Naive thymus-derived CD4-positive, alpha-beta T cell (primary cell): ENCODE measurements at regions not wholly inside any gene's neighbourhood (a gene's known extent, or its start where the extent isn't known, plus 50 kb on each side); places are given as distances from the start of the nearest gene placed in this dataset.

ENCODE experiments used
- ATAC-seq: fragments of 150-1000 bp; cut with Tn5 transposase; 2 replicates; pipeline ENCODE4 v1.10.0; 2021; ENCODE audit warnings: mild to moderate bottlenecking, moderate library complexity
- CTCF ChIA-PET: fragments of 350-600 bp; sonication (Branson Sonifier 250); formaldehyde crosslinking; loops from one replicate; lab custom pipeline; 2021; ENCODE audit warnings: antibody characterized with exemption; lab: Charles Lee
- POLR2A ChIA-PET: fragments of 350-600 bp; sonication (Branson Sonifier 250); formaldehyde crosslinking; loops from one replicate; lab custom pipeline; 2021; ENCODE audit warnings: antibody characterized with exemption, inconsistent platforms; lab: Charles Lee
- DNase-seq, 9 donors: peaks; one replicate each; pipeline versions ENCODE4 v3.0.0 to v3.0.0-alpha.2; 2020 to 2022; ENCODE audit warnings: mixed read lengths in 1 of 9
- H3K27ac ChIP-seq: one replicate; pipeline ENCODE4 v1.7.0; 2013; ENCODE audit warnings: mild to moderate bottlenecking, low read depth, low read length, moderate library complexity
- H3K27me3 ChIP-seq, 2 donors: one replicate each; pipeline ENCODE4 v1.7.0; 2013; ENCODE audit warnings: low read length in 2 of 2, mild to moderate bottlenecking in 2 of 2, moderate library complexity in 2 of 2; ENCODE audit not compliant: control insufficient read depth in 2 of 2, insufficient read depth in 2 of 2
- H3K36me3 ChIP-seq, 3 experiments: 1 replicate in 2 of 3; 2 replicates in 1 of 3; pipeline ENCODE4 v1.7.0; 2013; ENCODE audit warnings: low read length in 3 of 3, mild to moderate bottlenecking in 3 of 3, moderate library complexity in 1 of 3; ENCODE audit not compliant: insufficient read depth in 3 of 3, control insufficient read depth in 2 of 3
- H3K4me1 ChIP-seq, 2 donors: one replicate each; pipeline ENCODE4 v1.7.0; 2013; ENCODE audit warnings: low read length in 2 of 2, mild to moderate bottlenecking in 2 of 2, moderate library complexity in 1 of 2; ENCODE audit not compliant: control insufficient read depth in 2 of 2, insufficient read depth in 2 of 2
- H3K4me3 ChIP-seq: 2 replicates; pipeline ENCODE4 v1.7.0; 2013; ENCODE audit warnings: mild to moderate bottlenecking, low read length
- H3K9me3 ChIP-seq, 3 experiments: 1 replicate in 2 of 3; 2 replicates in 1 of 3; pipeline ENCODE4 v1.7.0; 2013; ENCODE audit warnings: low read length in 3 of 3; ENCODE audit not compliant: control insufficient read depth in 2 of 3
- H3K27ac Mint-ChIP-seq, 9 donors: one replicate each; pipeline ENCODE4 v1.8.0; 2020 to 2022; ENCODE audit warnings: mixed read lengths in 9 of 9, mild to moderate bottlenecking in 8 of 9, moderate library complexity in 5 of 9, inconsistent platforms in 2 of 9
- H3K27me3 Mint-ChIP-seq, 5 donors: one replicate each; pipeline ENCODE4 v1.8.0; 2021 to 2022; ENCODE audit warnings: mixed read lengths in 5 of 5, mild to moderate bottlenecking in 1 of 5
- H3K36me3 Mint-ChIP-seq, 5 donors: one replicate each; pipeline ENCODE4 v1.8.0; 2020 to 2022; ENCODE audit warnings: mixed read lengths in 5 of 5, mild to moderate bottlenecking in 3 of 5, inconsistent platforms in 1 of 5
- H3K4me1 Mint-ChIP-seq, 7 donors: one replicate each; pipeline ENCODE4 v1.8.0; 2020 to 2022; ENCODE audit warnings: mixed read lengths in 7 of 7, mild to moderate bottlenecking in 3 of 7, inconsistent platforms in 1 of 7
- H3K4me3 Mint-ChIP-seq, 10 donors: one replicate each; pipeline ENCODE4 v1.8.0; 2020 to 2022; ENCODE audit warnings: mild to moderate bottlenecking in 10 of 10, mixed read lengths in 10 of 10, moderate library complexity in 6 of 10, inconsistent platforms in 2 of 10
- H3K9me3 Mint-ChIP-seq, 11 donors: one replicate each; pipeline ENCODE4 v1.8.0; 2020 to 2022; ENCODE audit warnings: mixed read lengths in 11 of 11, mild to moderate bottlenecking in 4 of 11, inconsistent platforms in 1 of 11, moderate library complexity in 1 of 11
- intact Hi-C, 2 donors: fragments of 100-400 bp; cut with micrococcal nuclease; formaldehyde crosslinking; loops; one replicate each; pipeline ENCODE4 v1.15.1; 2023

DNA sequence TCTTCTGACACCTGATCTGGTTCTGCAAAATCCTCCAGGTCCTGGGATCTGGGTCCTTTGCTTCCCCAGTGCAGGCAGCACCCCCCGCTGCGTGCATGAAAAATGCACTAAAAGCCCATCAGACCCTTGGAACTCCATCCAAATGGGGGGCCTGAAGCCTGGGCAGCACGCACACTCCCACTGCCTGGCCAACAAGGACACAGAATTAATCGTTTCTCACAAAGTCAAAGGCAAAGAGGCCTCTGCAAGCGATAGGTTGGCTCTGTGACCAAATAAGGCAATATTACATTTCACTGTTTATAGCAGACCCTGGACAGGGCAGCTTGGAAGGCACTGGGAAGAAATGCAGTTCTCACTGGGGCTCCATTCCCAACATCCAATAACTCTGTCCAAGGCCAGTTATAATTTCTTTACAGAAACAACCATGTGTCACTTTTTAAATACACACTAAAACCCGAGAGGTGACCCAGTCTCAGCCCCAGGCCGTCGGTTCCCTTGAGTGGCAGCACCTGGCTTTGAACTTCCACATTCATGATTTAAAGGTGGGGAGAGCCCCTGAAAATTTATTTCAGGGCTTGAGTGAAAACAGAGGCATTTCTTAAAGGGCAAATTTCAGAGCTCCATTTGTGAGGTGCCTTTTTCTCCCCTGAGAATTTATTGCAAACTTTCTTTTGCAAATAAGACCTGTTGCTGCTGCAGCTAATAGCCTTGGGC is 114.4 kb upstream of the ANO1 start:
- H3K27me3 Mint-ChIP-seq, result peaks cover 0 to 13% (median 6%) of the 10 kb centered on the region in 5 donors

GRCh38 chr11:69964247-69964643 is 113.9 kb upstream of the ANO1 start:
- Histone ChIP-seq H3K4me1 (no peaks in the 10 kb centered on the region), H3K9me3 (peaks cover 0 to 3% (median 0%) of the 10 kb centered on the region in 3 experiments), H3K36me3 (no peaks in the 10 kb centered on the region), H3K4me3 (no peak overlapping the region), H3K27me3 (no peaks in the 10 kb centered on the region), H3K27ac (no peak overlapping the region)
- ATAC-seq, result no peak
- Mint-ChIP-seq H3K36me3 (peaks cover 0 to 4% (median 4%) of the 10 kb centered on the region in 5 donors), H3K4me1 (peaks cover 0 to 1% (median 0%) of the 10 kb centered on the region in 7 donors), H3K27me3 (peaks cover 0 to 15% (median 6%) of the 10 kb centered on the region in 5 donors), H3K4me3 (no peak overlapping the region), H3K27ac (no peak overlapping the region), H3K9me3 (peaks cover 0 to 18% (median 4%) of the 10 kb centered on the region in 11 donors)
- no peak for DNase-seq
- intact Hi-C loops, result no loop called here
- ChIA-PET CTCF (no interaction called here), POLR2A (no interaction called here)

More for the DNA sequence above, 114.4 kb upstream of the ANO1 start:
- intact Hi-C loops, result no loop called here
- Histone ChIP-seq H3K4me1 (no peaks in the 10 kb centered on the region), H3K9me3 (peaks cover 0 to 7% (median 0%) of the 10 kb centered on the region in 3 experiments), H3K27me3 (no peaks in the 10 kb centered on the region), H3K27ac (no peak overlapping the region), H3K4me3 (no peak overlapping the region), H3K36me3 (no peaks in the 10 kb centered on the region)
- Mint-ChIP-seq H3K27ac (no peak overlapping the region), H3K4me1 (no peaks in the 10 kb centered on the region), H3K9me3 (peaks cover 0 to 24% (median 4%) of the 10 kb centered on the region in 11 donors), H3K4me3 (no peak overlapping the region), H3K36me3 (peaks cover 0 to 4% (median 4%) of the 10 kb centered on the region in 5 donors)
- DNase-seq, result no peak
- POLR2A ChIA-PET, result no interaction called here
- no peak for ATAC-seq
- CTCF ChIA-PET, result no interaction called here

DNA sequence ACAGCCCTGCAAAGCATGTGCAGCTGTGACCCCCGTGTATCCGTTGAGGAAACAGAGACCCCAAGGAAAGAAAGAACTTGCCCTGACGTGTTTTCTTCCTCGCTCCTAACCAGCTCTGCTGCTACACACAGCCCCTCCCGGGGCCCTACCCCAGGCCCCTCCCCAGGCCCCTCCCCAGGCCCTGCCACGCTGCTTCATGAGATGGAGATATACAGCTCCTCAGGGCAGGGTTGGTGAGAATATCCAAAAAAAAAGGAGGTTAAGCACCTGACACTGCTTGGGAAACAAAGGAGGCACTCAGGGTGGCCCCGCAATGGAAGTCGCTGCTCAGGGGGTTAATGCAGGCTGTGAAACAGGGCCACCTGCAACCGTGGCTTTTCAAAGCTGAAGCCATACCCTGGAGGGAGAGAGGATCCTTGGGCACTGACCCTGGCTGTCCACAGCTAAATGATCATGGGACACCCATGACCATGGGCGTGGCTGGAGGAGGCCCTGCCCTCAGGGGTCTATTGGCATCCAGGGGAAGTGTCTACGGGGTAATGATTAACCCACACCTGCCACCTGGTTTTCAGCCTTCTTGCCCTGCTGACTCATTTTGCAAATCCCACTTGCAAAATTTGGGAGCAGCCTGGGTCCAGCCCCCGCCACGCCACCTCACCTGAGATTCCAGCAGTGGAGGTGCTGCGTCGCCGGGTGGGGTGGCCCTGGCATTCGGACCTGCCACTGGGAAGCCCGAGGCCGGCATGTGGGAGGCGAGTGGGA is 112.1 kb upstream of the ANO1 start:
- intact Hi-C loops, result no loop called here
- Mint-ChIP-seq H3K9me3 (peaks cover 0 to 7% (median 0%) of the 10 kb centered on the region in 11 donors), H3K4me3 (no peak overlapping the region), H3K27me3 (peaks cover 0 to 17% (median 0%) of the 10 kb centered on the region in 5 donors), H3K27ac (no peak overlapping the region), H3K4me1 (peaks cover 0 to 14% (median 5%) of the 10 kb centered on the region in 7 donors), H3K36me3 (no peaks in the 10 kb centered on the region)
- Histone ChIP-seq H3K27ac (no peak overlapping the region), H3K27me3 (no peaks in the 10 kb centered on the region), H3K4me1 (peaks cover 0 to 5% of the 10 kb centered on the region in 2 donors), H3K9me3 (no peaks in the 10 kb centered on the region), H3K36me3 (no peaks in the 10 kb centered on the region), H3K4me3 (no peak overlapping the region)
- POLR2A ChIA-PET, result no interaction called here
- CTCF ChIA-PET, result no interaction called here
- no peak for ATAC-seq
- DNase-seq, result no peak

DNA sequence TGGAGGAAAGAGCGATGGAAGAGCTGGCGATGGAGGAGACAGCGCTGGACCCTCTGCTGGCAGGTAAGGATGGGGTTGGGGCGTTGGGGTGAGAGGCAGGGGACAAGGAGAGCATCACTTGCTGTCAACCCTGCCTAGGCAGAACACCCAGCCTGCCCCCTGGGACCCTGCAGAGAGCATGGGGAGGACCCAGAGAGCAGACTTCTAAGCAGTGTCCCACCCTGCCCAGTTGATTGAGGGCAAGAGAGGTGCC is 111.6 kb upstream of the ANO1 start:
- ChIA-PET CTCF (no interaction called here), POLR2A (no interaction called here)
- Histone ChIP-seq H3K4me3 (no peak overlapping the region), H3K4me1 (peaks cover 0 to 8% of the 10 kb centered on the region in 2 donors), H3K27ac (no peak overlapping the region), H3K27me3 (no peaks in the 10 kb centered on the region), H3K36me3 (no peaks in the 10 kb centered on the region), H3K9me3 (no peaks in the 10 kb centered on the region)
- H3K27me3 Mint-ChIP-seq, result peaks cover 0 to 17% (median 0%) of the 10 kb centered on the region in 5 donors
- ATAC-seq (no peak), DNase-seq (no peak)
- peaks cover 0 to 3% (median 0%) of the 10 kb centered on the region in 11 donors for H3K9me3 Mint-ChIP-seq
- H3K4me1 Mint-ChIP-seq, result peaks cover 0 to 14% (median 6%) of the 10 kb centered on the region in 7 donors
- intact Hi-C loops, result no loop called here
- H3K27ac Mint-ChIP-seq, result no peak overlapping the region
- no peak overlapping the region for H3K4me3 Mint-ChIP-seq
- no peaks in the 10 kb centered on the region for H3K36me3 Mint-ChIP-seq

GRCh38 chr11:69966910-69967483 is 111.1 kb upstream of the ANO1 start:
- Mint-ChIP-seq H3K27me3 (peaks cover 0 to 14% (median 0%) of the 10 kb centered on the region in 5 donors), H3K4me3 (no peak overlapping the region), H3K36me3 (no peaks in the 10 kb centered on the region), H3K27ac (no peak overlapping the region), H3K9me3 (peaks cover 0 to 2% (median 0%) of the 10 kb centered on the region in 11 donors), H3K4me1 (peaks cover 0 to 16% (median 8%) of the 10 kb centered on the region in 7 donors)
- no peak for DNase-seq
- CTCF ChIA-PET, result no interaction called here
- Histone ChIP-seq H3K4me1 (peaks cover 0 to 10% of the 10 kb centered on the region in 2 donors), H3K36me3 (no peaks in the 10 kb centered on the region), H3K27ac (no peak overlapping the region), H3K27me3 (no peaks in the 10 kb centered on the region), H3K9me3 (no peaks in the 10 kb centered on the region), H3K4me3 (no peak overlapping the region)
- intact Hi-C loops, result no loop called here
- ATAC-seq, result no peak
- POLR2A ChIA-PET, result no interaction called here

DNA sequence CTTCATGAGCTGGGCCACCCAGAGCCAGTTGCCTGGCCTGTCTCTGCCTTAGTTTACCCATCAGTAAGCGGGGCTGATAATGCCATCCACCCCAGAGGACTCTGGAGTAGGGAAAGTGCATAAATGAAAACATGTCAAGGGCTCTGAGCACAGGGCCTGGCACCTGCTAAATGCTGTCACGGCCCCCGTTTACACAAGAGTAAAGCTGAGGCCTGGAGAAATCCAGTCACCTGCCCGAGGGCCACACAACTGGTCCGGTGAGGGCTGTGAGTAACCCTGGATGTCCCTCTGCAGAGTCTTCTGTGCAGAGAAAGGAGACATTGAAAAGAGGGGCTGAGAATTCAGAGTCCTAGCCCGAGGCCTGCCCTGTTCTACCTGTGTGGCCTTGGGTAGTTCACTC is 110.6 kb upstream of the ANO1 start:
- no peaks in the 10 kb centered on the region for H3K9me3 ChIP-seq
- no peak overlapping the region for H3K4me3 ChIP-seq
- H3K27me3 Mint-ChIP-seq, result peaks cover 0 to 9% (median 0%) of the 10 kb centered on the region in 5 donors
- intact Hi-C loops, result no loop called here
- CTCF ChIA-PET, result no interaction called here
- ATAC-seq (no peak), DNase-seq (no peak)
- H3K27ac ChIP-seq, result no peak overlapping the region
- no peaks in the 10 kb centered on the region for H3K36me3 Mint-ChIP-seq
- POLR2A ChIA-PET, result no interaction called here
- no peak overlapping the region for H3K27ac Mint-ChIP-seq
- no peaks in the 10 kb centered on the region for H3K36me3 ChIP-seq
- H3K4me1 ChIP-seq, result peaks cover 0 to 10% of the 10 kb centered on the region in 2 donors
- peaks cover 0 to 20% (median 10%) of the 10 kb centered on the region in 7 donors for H3K4me1 Mint-ChIP-seq
- H3K27me3 ChIP-seq, result no peaks in the 10 kb centered on the region
- H3K4me3 Mint-ChIP-seq, result no peak overlapping the region
- no peaks in the 10 kb centered on the region for H3K9me3 Mint-ChIP-seq
